Endothelial cell of umbilical vein (primary cell): ENCODE measurements at regions not wholly inside any gene's neighbourhood (a gene's known extent, or its start where the extent isn't known, plus 50 kb on each side); places are given as distances from the start of the nearest gene placed in this dataset.

Experiments
- BruUV-seq: library from RNA; stranded (reverse); fragments of 400-500 nt; replicated peaks from 2 replicates; lab custom pipeline; 2021; lab: Mats Ljungman, UMichigan
- CTCF ChIA-PET: fragments of 300-600, 350-600 bp; sonication (Branson Sonifier 250); formaldehyde crosslinking; loops from one replicate; lab custom pipeline; 2021; ENCODE audit warnings: antibody characterized with exemption, inconsistent platforms; lab: Charles Lee
- POLR2A ChIA-PET: fragments of 300-600, 350-600 bp; sonication (Branson Sonifier 250); formaldehyde crosslinking; loops from one replicate; lab custom pipeline; 2021; ENCODE audit warnings: antibody characterized with exemption, inconsistent platforms; lab: Charles Lee
- DNase-seq: peaks from one replicate; pipeline ENCODE4 v3.0.0-alpha.2; 2011; ENCODE audit warnings: low read depth, low spot score
- FAIRE-seq: peaks from 2 replicates; lab custom pipeline; 2011; peaks lifted over from hg19 to GRCh38; lab: Jason Lieb, UNC
- H2AFZ ChIP-seq: 2 replicates; pipeline ENCODE4 v1.6.0; 2012; ENCODE audit warnings: low read depth, low read length, control low read depth, inconsistent platforms
- H3K27ac ChIP-seq: 2 replicates; pipeline ENCODE4 v1.5.1; 2011; ENCODE audit warnings: low read depth, mild to moderate bottlenecking, control low read depth, low read length, moderate library complexity; ENCODE audit not compliant: insufficient read depth
- H3K27me3 ChIP-seq, 2 experiments: 2 replicates each; pipeline versions ENCODE4 v1.6.0 to v1.6.1; 2011; ENCODE audit warnings: low read length in 2 of 2, mixed read lengths in 1 of 2; ENCODE audit not compliant: control insufficient read depth in 2 of 2, insufficient read depth in 2 of 2
- H3K36me3 ChIP-seq, 2 experiments: 2 replicates in 1 of 2; 3 replicates in 1 of 2; pipeline ENCODE4 v1.5.1; 2011; ENCODE audit warnings: low read length in 2 of 2, mild to moderate bottlenecking in 1 of 2, moderate library complexity in 1 of 2; ENCODE audit not compliant: control insufficient read depth in 2 of 2, insufficient read depth in 2 of 2; ENCODE audit errors: extremely low read depth in 1 of 2
- H3K4me1 ChIP-seq: 3 replicates; pipeline ENCODE4 v1.5.1; 2011; ENCODE audit warnings: mild to moderate bottlenecking, low read length; ENCODE audit not compliant: control insufficient read depth, insufficient read depth; ENCODE audit errors: extremely low read depth
- H3K4me2 ChIP-seq: 2 replicates; pipeline ENCODE4 v1.6.1; 2011; ENCODE audit warnings: low read length, control low read depth, mixed read lengths; ENCODE audit not compliant: insufficient read depth
- H3K4me3 ChIP-seq, 3 experiments: fragments of 200-600 bp in 1 of 3; sonication (generic), shearing (Covaris generic) in 1 of 3; replicated peaks in 1 of 3; 2 replicates each; pipeline ENCODE4 v1.5.1; 2011 to 2016; ENCODE audit warnings: control low read depth in 3 of 3, low read length in 3 of 3, mild to moderate bottlenecking in 2 of 3, inconsistent platforms in 1 of 3, low read depth in 1 of 3, moderate library complexity in 1 of 3; ENCODE audit not compliant: insufficient read depth in 1 of 3
- H3K79me2 ChIP-seq: 2 replicates; pipeline ENCODE4 v1.6.0; 2012; ENCODE audit warnings: low read length, inconsistent platforms; ENCODE audit not compliant: control insufficient read depth, insufficient read depth
- H3K9ac ChIP-seq: replicated peaks from 2 replicates; pipeline ENCODE3; 2011; ENCODE audit warnings: low read length, control low read depth; ENCODE audit not compliant: insufficient read depth; ENCODE audit errors: extremely low read depth
- H3K9me1 ChIP-seq: replicated peaks from 3 replicates; pipeline ENCODE4 v1.6.0; 2011; ENCODE audit warnings: mild to moderate bottlenecking, low read length; ENCODE audit not compliant: control insufficient read depth, insufficient read depth; ENCODE audit errors: extremely low read depth
- H3K9me3 ChIP-seq: replicated peaks from 2 replicates; pipeline ENCODE4 v1.5.1; 2012; ENCODE audit warnings: low read length, inconsistent platforms; ENCODE audit not compliant: control insufficient read depth, insufficient read depth
- H4K20me1 ChIP-seq: replicated peaks from 2 replicates; pipeline ENCODE3; 2011; ENCODE audit warnings: mild to moderate bottlenecking, low read length; ENCODE audit not compliant: control insufficient read depth, insufficient read depth; ENCODE audit errors: extremely low read depth
- CTCF ChIP-seq, 2 donors: IDR thresholded peaks; 1 replicate in 1 of 2; 2 replicates in 1 of 2; pipeline ENCODE4 v1.5.1; 2011; ENCODE audit warnings: low read length in 2 of 2, mild to moderate bottlenecking in 2 of 2, moderate library complexity in 2 of 2, control low read depth in 1 of 2, inconsistent platforms in 1 of 2, low read depth in 1 of 2; ENCODE audit not compliant: insufficient read depth in 1 of 2; ENCODE audit errors: extremely low read depth in 1 of 2
- EZH2 ChIP-seq: IDR thresholded peaks from 2 replicates; pipeline ENCODE4 v1.6.1; 2012; ENCODE audit warnings: borderline replicate concordance, low read depth, mild to moderate bottlenecking, moderate library complexity, low read length, inconsistent platforms; ENCODE audit not compliant: severe bottlenecking
- FOS ChIP-seq: IDR thresholded peaks from 2 replicates; pipeline ENCODE4 v1.6.1; 2011; ENCODE audit warnings: mild to moderate bottlenecking, low read length, moderate library complexity, borderline replicate concordance; ENCODE audit not compliant: insufficient read depth
- GATA2 ChIP-seq: IDR thresholded peaks from 2 replicates; pipeline ENCODE4 v1.7.0; 2011; ENCODE audit warnings: low read depth, mild to moderate bottlenecking, moderate library complexity, mixed read lengths, low read length; ENCODE audit not compliant: insufficient read length, insufficient read depth
- JUN ChIP-seq: IDR thresholded peaks from 2 replicates; pipeline ENCODE4 v1.6.1; 2011; ENCODE audit warnings: borderline replicate concordance, low read depth; ENCODE audit not compliant: insufficient read length, insufficient read depth
- MAX ChIP-seq: IDR thresholded peaks from 2 replicates; pipeline ENCODE4 v1.6.1; 2011; ENCODE audit not compliant: insufficient read depth, insufficient read length
- MYC ChIP-seq: IDR thresholded peaks from one replicate; pipeline ENCODE4 v1.6.1; 2011; ENCODE audit warnings: mild to moderate bottlenecking, low read depth, low read length
- POLR2A ChIP-seq: IDR thresholded peaks from 2 replicates; pipeline ENCODE4 v1.6.1; 2012; ENCODE audit warnings: low read depth, mild to moderate bottlenecking, control low read depth, low read length
- POLR2AphosphoS5 ChIP-seq: IDR thresholded peaks from 2 replicates; pipeline ENCODE4 v1.6.1; 2012; ENCODE audit warnings: low read depth, mild to moderate bottlenecking, control low read depth, low read length, moderate library complexity; ENCODE audit not compliant: insufficient read depth
- dilution Hi-C: fragments of 300-500 bp; cut with MboI; formaldehyde crosslinking; loops from one replicate; pipeline ENCODE4 v1.15.0; 2019; ENCODE audit warnings: low sequenced_read_pairs; ENCODE audit not compliant: extremely low pct_ligation_motif_present
- intact Hi-C: fragments of 100-400 bp; cut with micrococcal nuclease; formaldehyde crosslinking; loops from one replicate; pipeline ENCODE4 v1.10.0; 2022

GRCh38 chr6:26254724-26255123 lies 110.3 kb upstream of the BTN3A2 start:
- no peak for TF ChIP-seq CTCF (IDR thresholded peaks at IDR 0.05; ENCODE audit: extremely low read depth in 1 of 2, insufficient read depth in 1 of 2, low read depth in 1 of 2, low read length in 2 of 2)

GRCh38 chr6:26257272-26257671 lies 107.7 kb upstream of the BTN3A2 start:
- Histone ChIP-seq H2AFZ (no peak overlapping the region), H3K4me2 (no peak overlapping the region), H3K27me3 (peaks cover 11 to 12% of the 10 kb centered on the region in 2 experiments), H3K4me3 (no peak overlapping the region), H3K9ac (no peak overlapping the region), H4K20me1 (no peaks in the 10 kb centered on the region), H3K36me3 (no peaks in the 10 kb centered on the region), H3K79me2 (no peaks in the 10 kb centered on the region), H3K9me1 (no peaks in the 10 kb centered on the region), H3K4me1 (no peaks in the 10 kb centered on the region), H3K27ac (no peak overlapping the region), H3K9me3 (no peaks in the 10 kb centered on the region)
- intact Hi-C loops, result no loop called here
- TF ChIP-seq JUN (no peak), FOS (no peak), GATA2 (no peak), POLR2AphosphoS5 (no peak), MYC (no peak), CTCF (IDR thresholded peaks at IDR 0.05; ENCODE audit: extremely low read depth in 1 of 2, insufficient read depth in 1 of 2, low read depth in 1 of 2, low read length in 2 of 2) (no peak), POLR2A (no peak), MAX (no peak), EZH2 (no peak)
- dilution Hi-C loops, result no loop called here
- no TSS peak for BruUV-seq
- no peak for DNase-seq
- ChIA-PET CTCF (interaction anchor here (1.0 to 4.7 kb wide), 4 partner anchors 13 to 81 kb away, joined by 4 to 29 read pairs (median 12); a partner anchor contains a TSS), POLR2A (interaction anchor here (0.8 kb wide), 1 partner anchor 12 kb away, joined by 4 read pairs; no protein-coding TSS in a partner anchor)
- FAIRE-seq, result no peak

More at GRCh38 chr6:26254724-26255123, 110.3 kb upstream of the BTN3A2 start:
- dilution Hi-C loops (no loop called here), intact Hi-C loops (no loop called here)
- no peak overlapping the region for H3K9ac ChIP-seq
- POLR2A ChIA-PET, result interaction anchor here (0.6 kb wide), 1 partner anchor 78 kb away, joined by 8 read pairs; no protein-coding TSS in a partner anchor
- no peak for FAIRE-seq
- no TSS peak for BruUV-seq
- CTCF ChIA-PET, result interaction anchor here (4.7 kb wide), 1 partner anchor 15 kb away, joined by 29 read pairs; a partner anchor contains a TSS
- no peak overlapping the region for H3K27ac ChIP-seq
- H3K36me3 ChIP-seq, result no peaks in the 10 kb centered on the region
- H3K4me3 ChIP-seq, result no peak overlapping the region
- no peaks in the 10 kb centered on the region for H3K79me2 ChIP-seq
- H3K27me3 ChIP-seq, result peaks cover 2 to 6% of the 10 kb centered on the region in 2 experiments
- H3K9me1 ChIP-seq, result no peaks in the 10 kb centered on the region
- H4K20me1 ChIP-seq, result no peaks in the 10 kb centered on the region
- no peak overlapping the region for H3K4me2 ChIP-seq
- no peak overlapping the region for H2AFZ ChIP-seq
- peaks cover 3% of the 10 kb centered on the region for H3K4me1 ChIP-seq
- no peaks in the 10 kb centered on the region for H3K9me3 ChIP-seq
- DNase-seq, result no peak
